ENCODE measurements at regions not wholly inside any gene's neighbourhood (a gene's known extent, or its start where the extent isn't known, plus 50 kb on each side); places are given as distances from the start of the nearest gene placed in this dataset.

DNA sequence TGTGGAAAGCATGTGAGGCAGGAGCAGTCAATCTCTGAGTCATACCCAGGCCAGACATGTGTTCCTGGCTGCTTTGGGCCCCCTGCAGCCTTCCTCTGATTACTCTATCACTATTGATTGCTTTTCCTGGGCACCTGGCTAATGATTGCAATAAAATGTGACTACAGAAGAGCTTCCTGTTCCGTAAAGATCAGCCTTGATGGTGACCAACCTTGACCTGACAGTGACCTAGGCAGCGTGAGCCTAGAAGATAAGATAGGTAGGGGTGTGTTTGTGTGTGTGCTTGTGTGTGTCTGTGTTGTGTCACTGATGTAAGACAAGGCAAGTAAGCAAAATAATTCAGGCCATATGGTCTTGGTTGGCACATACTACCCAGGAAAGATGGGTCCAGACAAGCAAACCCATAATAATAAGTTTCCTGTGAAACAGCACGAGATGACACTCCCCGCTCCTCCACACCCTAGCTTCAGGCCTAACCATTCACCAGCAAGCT, 367.7 kb upstream of the CDH11 start:
- Histone ChIP-seq H3K79me2 (ENCODE audit: insufficient read depth, low read length) (no peaks in the 10 kb centered on the region), H3K4me2 (ENCODE audit: low read depth, low read length) (no peak overlapping the region), H3K36me3 (replicated peaks in 1 of 2; ENCODE audit: control insufficient read depth in 1 of 2, insufficient read depth in 2 of 2, low read length in 2 of 2) (no peaks in the 10 kb centered on the region), H2AFZ (ENCODE audit: low read length) (no peak overlapping the region), H3K27me3 (ENCODE audit: control insufficient read depth in 1 of 2, insufficient read depth in 2 of 2, low read length in 2 of 2) (peaks cover 0 to 5% of the 10 kb centered on the region in 2 experiments; a peak in 1 of 5 replicates), H4K20me1 (ENCODE audit: insufficient read depth, low read length) (no peaks in the 10 kb centered on the region), H3K4me3 (replicated peaks in 1 of 3; ENCODE audit: insufficient read depth in 1 of 3, low read depth in 2 of 3, low read length in 3 of 3) (no peak overlapping the region), H3K27ac (ENCODE audit: extremely low read length, insufficient read depth, low read length) (no peak overlapping the region), H3K4me1 (ENCODE audit: insufficient read depth, low read length) (no peaks in the 10 kb centered on the region), H3K9me3 (ENCODE audit: low read length) (0 out of 2 replicates have a peak, but pooled peaks cover 3% of the 10 kb centered on the region), H3K9ac (ENCODE audit: insufficient read depth, low read depth, low read length) (no peak overlapping the region)
- no TSS peak for BruUV-seq (replicated peaks)
- intact Hi-C loops (cut with micrococcal nuclease; ENCODE audit: unreplicated experiment) (no loop called here), in situ Hi-C loops (cut with HindIII; ENCODE audit: extremely low pct_ligation_motif_present, low pct_unique_long_range_greater_than_20kb) (no loop called here)
- POLR2A ChIA-PET: no interaction called here
- CTCF ChIA-PET (ENCODE audit: low intra/inter-chr PET ratio, low total read pairs): no interaction called here
- no peak for ATAC-seq
- 15% methylated on average over 4 of the region's 4 CpGs for WGBS (ENCODE audit: low lambda C conversion rate)
- no peak for TF ChIP-seq DNMT1 (CRISPR knock-in tag; IDR thresholded peaks at IDR 0.05)
- TF ChIP-seq MAZ (IDR thresholded peaks at IDR 0.05; ENCODE audit: borderline replicate concordance, low read depth, low read length): no peak
- TF ChIP-seq MAZ (CRISPR knock-in tag; IDR thresholded peaks at IDR 0.05; ENCODE audit: low read depth): no peak
- no peak for TF ChIP-seq ZNF138 (CRISPR knock-in tag; IDR thresholded peaks at IDR 0.05; ENCODE audit: low read depth)
- TF ChIP-seq SMAD9 (CRISPR knock-in tag; IDR thresholded peaks at IDR 0.05): no peak
- no peak for TF ChIP-seq GZF1 (CRISPR knock-in tag; IDR thresholded peaks at IDR 0.05)
- TF ChIP-seq ZSCAN30 (CRISPR knock-in tag; IDR thresholded peaks at IDR 0.05): no peak
- no peak for FAIRE-seq
- DNase-seq (ENCODE audit: low spot score): no peak

DNA sequence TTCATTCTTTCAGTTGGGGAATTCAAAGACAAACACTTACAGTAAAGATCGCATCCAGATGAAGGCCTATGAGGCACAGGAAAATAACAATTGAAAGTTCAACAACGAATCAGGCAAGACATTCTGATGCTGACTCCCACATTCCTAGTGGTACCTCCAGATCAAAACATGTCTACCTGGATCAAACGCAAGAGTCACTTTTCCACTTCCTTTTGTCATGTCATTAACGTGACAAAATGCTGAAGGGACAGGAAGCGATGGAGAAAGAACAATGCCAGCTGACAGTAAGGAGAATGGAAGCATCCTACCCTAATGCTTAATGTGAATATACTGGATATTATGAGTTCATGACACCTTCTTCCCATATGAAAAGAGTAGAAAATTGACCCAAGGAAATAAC, 365.4 kb upstream of the CDH11 start:
- Histone ChIP-seq H3K36me3 (replicated peaks in 1 of 2; ENCODE audit: control insufficient read depth in 1 of 2, insufficient read depth in 2 of 2, low read length in 2 of 2) (no peaks in the 10 kb centered on the region), H3K4me3 (replicated peaks in 1 of 3; ENCODE audit: insufficient read depth in 1 of 3, low read depth in 2 of 3, low read length in 3 of 3) (no peak overlapping the region), H2AFZ (ENCODE audit: low read length) (no peak overlapping the region), H3K27me3 (ENCODE audit: control insufficient read depth in 1 of 2, insufficient read depth in 2 of 2, low read length in 2 of 2) (peaks cover 0 to 5% of the 10 kb centered on the region in 2 experiments; a peak in 1 of 5 replicates), H3K9ac (ENCODE audit: insufficient read depth, low read depth, low read length) (no peak overlapping the region), H3K4me2 (ENCODE audit: low read depth, low read length) (no peak overlapping the region), H3K9me3 (ENCODE audit: low read length) (0 out of 2 replicates have a peak, but pooled peaks cover 3% of the 10 kb centered on the region), H3K27ac (ENCODE audit: extremely low read length, insufficient read depth, low read length) (no peak overlapping the region), H4K20me1 (ENCODE audit: insufficient read depth, low read length) (no peaks in the 10 kb centered on the region), H3K79me2 (ENCODE audit: insufficient read depth, low read length) (no peaks in the 10 kb centered on the region), H3K4me1 (ENCODE audit: insufficient read depth, low read length) (no peaks in the 10 kb centered on the region)
- FAIRE-seq: no peak
- POLR2A ChIA-PET: no interaction called here
- ATAC-seq: no peak
- in situ Hi-C loops (cut with HindIII; ENCODE audit: extremely low pct_ligation_motif_present, low pct_unique_long_range_greater_than_20kb) (no loop called here), intact Hi-C loops (cut with micrococcal nuclease; ENCODE audit: unreplicated experiment) (no loop called here)
- WGBS (ENCODE audit: low lambda C conversion rate): 30% methylated on average over 5 of the region's 5 CpGs
- CTCF ChIA-PET (ENCODE audit: low intra/inter-chr PET ratio, low total read pairs): no interaction called here
- DNase-seq (ENCODE audit: low spot score): no peak
- BruUV-seq (replicated peaks): no TSS peak
- TF ChIP-seq ZNF549 (CRISPR knock-in tag; IDR thresholded peaks at IDR 0.05): no peak
- no peak for TF ChIP-seq NFKB2 (CRISPR knock-in tag; IDR thresholded peaks at IDR 0.05; ENCODE audit: borderline replicate concordance)
- TF ChIP-seq, protein P1, sequence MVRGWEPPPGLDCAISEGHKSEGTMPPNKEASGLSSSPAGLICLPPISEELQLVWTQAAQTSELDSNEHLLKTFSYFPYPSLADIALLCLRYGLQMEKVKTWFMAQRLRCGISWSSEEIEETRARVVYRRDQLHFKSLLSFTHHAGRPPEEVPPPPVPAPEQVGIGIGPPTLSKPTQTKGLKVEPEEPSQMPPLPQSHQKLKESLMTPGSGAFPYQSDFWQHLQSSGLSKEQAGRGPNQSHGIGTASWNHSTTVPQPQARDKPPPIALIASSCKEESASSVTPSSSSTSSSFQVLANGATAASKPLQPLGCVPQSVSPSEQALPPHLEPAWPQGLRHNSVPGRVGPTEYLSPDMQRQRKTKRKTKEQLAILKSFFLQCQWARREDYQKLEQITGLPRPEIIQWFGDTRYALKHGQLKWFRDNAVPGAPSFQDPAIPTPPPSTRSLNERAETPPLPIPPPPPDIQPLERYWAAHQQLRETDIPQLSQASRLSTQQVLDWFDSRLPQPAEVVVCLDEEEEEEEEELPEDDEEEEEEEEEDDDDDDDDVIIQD (CRISPR knock-in tag; IDR thresholded peaks at IDR 0.05; ENCODE audit: low read depth): no peak
- TF ChIP-seq ZNF337 (CRISPR knock-in tag; IDR thresholded peaks at IDR 0.05; ENCODE audit: borderline replicate concordance, low read depth): no peak
- no peak for TF ChIP-seq NONO (IDR thresholded peaks at IDR 0.05)
- no peak for TF ChIP-seq NONO (CRISPR knock-in tag; conservative IDR thresholded peaks at IDR 0.05)
- TF ChIP-seq ZNF335 (CRISPR knock-in tag; IDR thresholded peaks at IDR 0.05): no peak
- no peak for TF ChIP-seq ZNF317 (CRISPR knock-in tag; IDR thresholded peaks at IDR 0.05)
- TF ChIP-seq, protein P2, sequence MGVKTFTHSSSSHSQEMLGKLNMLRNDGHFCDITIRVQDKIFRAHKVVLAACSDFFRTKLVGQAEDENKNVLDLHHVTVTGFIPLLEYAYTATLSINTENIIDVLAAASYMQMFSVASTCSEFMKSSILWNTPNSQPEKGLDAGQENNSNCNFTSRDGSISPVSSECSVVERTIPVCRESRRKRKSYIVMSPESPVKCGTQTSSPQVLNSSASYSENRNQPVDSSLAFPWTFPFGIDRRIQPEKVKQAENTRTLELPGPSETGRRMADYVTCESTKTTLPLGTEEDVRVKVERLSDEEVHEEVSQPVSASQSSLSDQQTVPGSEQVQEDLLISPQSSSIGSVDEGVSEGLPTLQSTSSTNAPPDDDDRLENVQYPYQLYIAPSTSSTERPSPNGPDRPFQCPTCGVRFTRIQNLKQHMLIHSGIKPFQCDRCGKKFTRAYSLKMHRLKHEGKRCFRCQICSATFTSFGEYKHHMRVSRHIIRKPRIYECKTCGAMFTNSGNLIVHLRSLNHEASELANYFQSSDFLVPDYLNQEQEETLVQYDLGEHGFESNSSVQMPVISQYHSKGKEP (CRISPR knock-in tag; IDR thresholded peaks at IDR 0.05): no peak
- no peak for TF ChIP-seq NFYC (CRISPR knock-in tag; IDR thresholded peaks at IDR 0.05)
- TF ChIP-seq SALL1 (CRISPR knock-in tag; IDR thresholded peaks at IDR 0.05): no peak
